SK-N-MC (cell line): ENCODE measurements at regions not wholly inside any gene's neighbourhood (a gene's known extent, or its start where the extent isn't known, plus 50 kb on each side); places are given as distances from the start of the nearest gene placed in this dataset.
A peak's percentile ranks its signal among the peaks of the same experiment; 100 is the strongest.

ENCODE experiments used
- DNase-seq: peaks from one replicate; pipeline ENCODE4 v3.0.0-alpha.2; 2011; ENCODE audit warnings: low read depth, low spot score
- H3K27ac ChIP-seq: fragments of 200-600 bp; sonication (generic); 2 replicates; pipeline ENCODE4 v1.5.1; 2016; ENCODE audit warnings: mixed run types
- H3K36me3 ChIP-seq: fragments of 200-600 bp; sonication (generic); 2 replicates; pipeline ENCODE4 v1.6.1; 2017; ENCODE audit warnings: antibody characterized with exemption, low read length, mixed read lengths; ENCODE audit not compliant: insufficient read depth
- H3K4me3 ChIP-seq: fragments of 200-600 bp; sonication (generic); 2 replicates; pipeline ENCODE4 v1.5.1; 2016
- H3K9ac ChIP-seq: fragments of 200-600 bp; sonication (generic); 2 replicates; pipeline ENCODE4 v1.8.0; 2017; ENCODE audit warnings: mixed run types, mixed read lengths; ENCODE audit not compliant: insufficient read length
- H3K9me3 ChIP-seq: fragments of 200-600 bp; sonication (generic); 2 replicates; pipeline ENCODE4 v1.6.1; 2017; ENCODE audit warnings: low read depth, mild to moderate bottlenecking, antibody characterized with exemption, low read length, moderate library complexity, mixed read lengths
- EZH2 ChIP-seq: fragments of 200-600 bp; sonication (generic); IDR thresholded peaks from one replicate; pipeline ENCODE4 v1.6.1; 2017; ENCODE audit warnings: antibody characterized with exemption
- FOXP2 ChIP-seq: optimal IDR thresholded peaks from 2 replicates; pipeline ENCODE3; 2011; ENCODE audit warnings: mild to moderate bottlenecking, moderate library complexity; ENCODE audit not compliant: insufficient read depth; ENCODE audit errors: extremely low read length, control extremely low read depth
- POLR2AphosphoS5 ChIP-seq: IDR thresholded peaks from 2 replicates; pipeline ENCODE4 v1.6.1; 2012; ENCODE audit warnings: mild to moderate bottlenecking, low read depth, low read length, borderline replicate concordance

DNA sequence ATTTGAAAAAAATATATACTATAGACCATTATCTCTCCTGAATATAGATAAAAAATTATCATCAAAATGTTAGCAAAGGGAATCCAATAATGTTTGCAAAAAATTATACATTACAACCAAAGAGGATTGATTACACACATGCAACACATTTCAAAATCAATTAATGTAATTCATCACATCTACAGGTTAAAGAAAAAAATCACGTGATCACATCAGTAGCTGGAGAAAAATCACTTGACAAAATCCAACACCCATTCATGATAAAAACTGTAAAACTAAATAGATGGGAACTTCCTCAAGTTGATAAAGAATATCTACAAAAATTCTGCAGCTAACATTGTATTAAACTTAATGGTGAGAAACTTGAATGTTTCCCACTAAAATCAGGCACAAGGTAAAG lies 1047.5 kb upstream of the CNTNAP5 start:
- Histone ChIP-seq H3K9ac (no peak overlapping the region), H3K9me3 (no peaks in the 10 kb centered on the region), H3K4me3 (no peak overlapping the region), H3K27ac (no peak overlapping the region), H3K36me3 (no peaks in the 10 kb centered on the region)
- no peak for DNase-seq
- TF ChIP-seq FOXP2, result no peak
- TF ChIP-seq EZH2, result no peak
- no peak for TF ChIP-seq POLR2AphosphoS5

DNA sequence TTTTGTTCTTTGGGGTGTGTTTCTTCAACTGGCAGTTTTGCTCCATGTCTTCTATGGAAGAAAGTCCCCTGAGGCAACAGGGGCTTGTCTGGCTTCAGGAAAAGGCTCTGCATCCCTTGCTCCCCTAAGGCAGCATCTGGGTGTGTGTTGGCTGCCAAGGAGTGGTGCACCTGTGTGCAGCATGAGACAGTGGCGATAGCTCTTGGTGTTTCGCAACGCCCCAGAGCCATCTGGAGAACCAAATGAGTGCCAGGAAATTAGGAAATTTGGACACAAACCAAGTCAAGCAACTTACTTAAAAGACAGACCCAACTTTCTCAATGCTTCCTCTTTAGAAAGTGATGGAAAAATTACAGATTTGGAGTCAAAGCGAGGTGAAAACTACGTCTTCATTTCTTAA lies 1044.4 kb upstream of the CNTNAP5 start:
- no peaks in the 10 kb centered on the region for H3K36me3 ChIP-seq
- H3K9ac ChIP-seq, result no peak overlapping the region
- no peak overlapping the region for H3K27ac ChIP-seq
- no peak overlapping the region for H3K4me3 ChIP-seq
- H3K9me3 ChIP-seq, result no peaks in the 10 kb centered on the region
- TF ChIP-seq POLR2AphosphoS5, result no peak
- no peak for TF ChIP-seq EZH2
- peak; percentile 17 for TF ChIP-seq FOXP2
- DNase-seq, result no peak

DNA sequence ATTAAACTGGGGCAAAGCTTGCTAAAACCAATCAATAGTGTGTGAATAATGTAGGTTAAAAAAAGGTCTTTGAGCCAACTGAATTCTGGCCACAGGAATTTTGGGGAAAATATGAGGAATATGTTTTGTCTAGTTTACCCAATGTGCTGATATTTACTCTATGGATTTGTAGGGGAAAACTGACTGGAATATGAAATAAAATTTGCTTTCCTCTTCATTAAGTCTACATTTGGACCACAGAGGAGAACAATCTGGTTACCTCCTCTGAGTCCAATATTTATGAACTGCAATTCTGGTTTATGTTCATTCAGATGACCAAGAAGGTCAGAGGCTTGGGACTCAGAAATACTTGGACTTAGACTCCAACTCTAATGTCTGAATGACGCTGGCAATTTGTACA lies 1042.2 kb upstream of the CNTNAP5 start:
- Histone ChIP-seq H3K27ac (no peak overlapping the region), H3K9me3 (no peaks in the 10 kb centered on the region), H3K4me3 (no peak overlapping the region), H3K36me3 (no peaks in the 10 kb centered on the region), H3K9ac (no peak overlapping the region)
- DNase-seq, result no peak
- TF ChIP-seq EZH2, result no peak

DNA sequence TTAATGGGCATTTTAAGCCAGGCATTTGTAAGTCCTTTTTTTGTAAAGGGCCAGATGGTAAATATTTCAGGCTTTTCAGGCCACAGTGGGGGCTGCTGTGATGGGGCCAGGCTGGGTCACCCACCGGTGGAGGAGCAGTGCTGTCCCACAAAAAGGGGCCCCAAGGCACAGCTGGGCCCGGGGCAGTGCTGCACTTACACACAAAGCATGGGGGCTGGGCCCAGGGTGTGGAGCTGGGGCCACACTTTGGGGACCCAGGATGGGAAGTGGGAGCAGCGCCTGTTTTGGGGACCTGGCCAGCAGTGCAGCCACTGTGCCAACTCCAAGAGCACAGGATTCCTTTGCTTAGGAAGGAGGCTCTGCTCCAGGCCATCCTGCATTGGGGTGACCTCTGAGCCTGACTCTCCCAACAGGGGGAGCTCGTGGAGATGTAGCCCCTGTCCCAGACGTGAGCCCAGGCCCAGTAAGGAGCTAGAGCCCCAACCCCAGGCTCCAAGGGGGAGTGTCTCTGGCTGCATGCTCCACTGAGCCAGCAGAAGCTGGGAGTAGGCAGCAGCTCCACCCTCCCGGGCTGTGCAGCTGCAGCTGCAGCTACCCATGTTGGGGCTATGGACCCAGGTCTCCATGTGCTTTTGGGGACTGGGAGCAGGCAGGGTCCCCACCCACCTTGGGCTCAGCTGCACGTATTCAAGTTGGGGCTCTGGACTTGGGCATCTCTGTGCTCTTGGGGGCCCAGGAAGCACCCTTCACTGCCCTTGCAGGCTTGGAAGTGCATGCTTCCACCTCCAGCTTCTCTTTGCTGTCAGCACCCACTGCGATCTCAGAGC lies 1036.5 kb upstream of the CNTNAP5 start:
- H3K9ac ChIP-seq, result no peak overlapping the region
- no peaks in the 10 kb centered on the region for H3K36me3 ChIP-seq
- H3K27ac ChIP-seq, result no peak overlapping the region
- no peak for DNase-seq
- H3K4me3 ChIP-seq, result no peak overlapping the region
- no peaks in the 10 kb centered on the region for H3K9me3 ChIP-seq
- TF ChIP-seq POLR2AphosphoS5 (no peak), FOXP2 (no peak), EZH2 (no peak)

DNA sequence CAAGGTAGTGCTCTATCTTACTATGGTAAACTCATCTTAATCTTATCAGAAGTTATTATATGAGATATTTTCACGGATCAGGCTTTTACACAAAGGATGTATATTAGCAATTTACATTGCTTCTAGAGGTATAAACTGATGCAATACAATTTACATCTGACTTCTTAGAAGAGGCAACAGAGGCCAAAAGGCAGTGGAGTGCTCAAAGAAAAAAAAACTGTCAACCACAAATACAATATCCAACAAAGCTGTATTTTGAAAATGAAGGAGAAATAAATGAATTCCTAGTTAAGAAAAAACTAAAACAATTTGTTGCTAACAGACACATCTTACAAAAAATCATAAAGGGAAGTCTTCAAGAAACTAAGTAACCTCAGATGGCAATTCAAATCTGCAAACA lies 1031.5 kb upstream of the CNTNAP5 start:
- no peak overlapping the region for H3K4me3 ChIP-seq
- TF ChIP-seq FOXP2 (no peak), EZH2 (no peak), POLR2AphosphoS5 (no peak)
- no peak for DNase-seq
- no peaks in the 10 kb centered on the region for H3K9me3 ChIP-seq
- no peaks in the 10 kb centered on the region for H3K36me3 ChIP-seq
- H3K9ac ChIP-seq, result no peak overlapping the region
- no peak overlapping the region for H3K27ac ChIP-seq

DNA sequence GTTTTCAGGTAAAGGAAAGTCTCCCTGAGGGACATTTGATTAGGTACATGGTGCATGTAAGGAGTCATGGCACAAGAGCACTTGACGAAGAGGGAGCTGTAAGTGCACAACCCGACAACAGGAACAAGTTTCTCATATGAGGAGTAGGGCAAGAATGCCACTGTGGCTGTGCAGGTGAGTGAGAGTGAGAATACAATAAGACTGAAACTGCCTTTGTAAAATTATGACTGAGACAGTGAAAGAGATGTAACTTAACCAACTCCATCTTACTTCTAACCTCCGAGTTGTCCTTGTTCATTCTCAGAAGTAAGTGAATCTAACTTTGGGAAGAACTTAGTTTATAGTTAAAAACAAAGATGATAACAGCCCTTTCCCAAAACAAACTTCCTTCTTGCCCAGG lies 1025.8 kb upstream of the CNTNAP5 start:
- no peaks in the 10 kb centered on the region for H3K9me3 ChIP-seq
- no peak overlapping the region for H3K4me3 ChIP-seq
- no peaks in the 10 kb centered on the region for H3K36me3 ChIP-seq
- no peak for TF ChIP-seq EZH2
- no peak for TF ChIP-seq POLR2AphosphoS5
- no peak for TF ChIP-seq FOXP2
- no peak overlapping the region for H3K9ac ChIP-seq
- DNase-seq, result no peak
- H3K27ac ChIP-seq, result no peak overlapping the region

DNA sequence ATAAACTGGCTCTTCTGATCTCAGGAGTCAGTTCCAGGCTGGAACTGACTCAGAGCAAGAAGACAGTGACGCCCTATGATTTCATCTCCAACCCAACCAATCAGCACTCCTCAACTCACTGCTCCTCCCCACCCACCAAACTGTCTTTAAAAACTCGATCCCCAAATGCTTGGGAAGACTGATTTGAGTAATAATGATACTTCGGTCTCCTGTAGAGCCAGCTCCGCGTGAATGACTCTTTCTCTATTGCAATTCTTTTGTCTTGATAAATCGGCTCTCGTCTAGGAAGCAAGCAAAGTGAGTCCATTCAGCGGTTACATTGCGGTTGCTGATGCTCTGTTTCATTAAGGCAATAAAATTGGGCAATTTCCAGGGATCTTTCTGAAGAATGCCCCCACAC lies 1025.3 kb upstream of the CNTNAP5 start:
- H3K9me3 ChIP-seq, result no peaks in the 10 kb centered on the region
- no peak overlapping the region for H3K4me3 ChIP-seq
- DNase-seq, result no peak
- no peak overlapping the region for H3K9ac ChIP-seq
- TF ChIP-seq FOXP2, result no peak
- H3K27ac ChIP-seq, result no peak overlapping the region
- H3K36me3 ChIP-seq, result no peaks in the 10 kb centered on the region

DNA sequence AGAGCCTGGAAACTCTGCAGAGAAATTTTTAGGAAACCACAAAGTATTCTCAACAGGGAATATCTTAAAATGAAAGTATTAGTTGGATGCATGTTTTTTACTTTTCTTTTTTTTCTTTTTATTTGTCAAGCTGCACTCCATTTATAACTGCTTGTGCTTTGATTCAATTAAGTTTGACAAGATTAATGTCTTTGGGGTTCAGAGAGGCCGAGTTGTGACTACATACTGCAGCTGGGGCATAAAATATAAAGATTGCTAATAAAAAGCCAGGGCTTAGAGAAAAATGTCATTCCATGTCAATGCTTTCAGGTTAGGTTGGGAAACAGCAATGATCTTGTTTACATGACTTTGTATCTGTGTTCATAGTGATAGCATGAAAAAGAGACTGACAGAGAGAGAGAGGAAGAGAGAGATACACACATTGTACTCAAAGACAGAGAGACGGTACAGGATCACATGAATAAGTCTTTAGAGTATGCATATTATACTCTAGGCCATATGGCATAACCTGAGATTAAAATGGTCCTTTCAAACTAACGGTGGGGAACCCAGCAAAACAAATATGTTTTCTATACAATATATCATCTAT lies 1022.3 kb upstream of the CNTNAP5 start:
- Histone ChIP-seq H3K9ac (no peak overlapping the region), H3K36me3 (no peaks in the 10 kb centered on the region), H3K4me3 (no peak overlapping the region), H3K9me3 (no peaks in the 10 kb centered on the region), H3K27ac (no peak overlapping the region)
- no peak for TF ChIP-seq EZH2
- TF ChIP-seq POLR2AphosphoS5, result no peak
- TF ChIP-seq FOXP2, result no peak
- DNase-seq, result no peak

DNA sequence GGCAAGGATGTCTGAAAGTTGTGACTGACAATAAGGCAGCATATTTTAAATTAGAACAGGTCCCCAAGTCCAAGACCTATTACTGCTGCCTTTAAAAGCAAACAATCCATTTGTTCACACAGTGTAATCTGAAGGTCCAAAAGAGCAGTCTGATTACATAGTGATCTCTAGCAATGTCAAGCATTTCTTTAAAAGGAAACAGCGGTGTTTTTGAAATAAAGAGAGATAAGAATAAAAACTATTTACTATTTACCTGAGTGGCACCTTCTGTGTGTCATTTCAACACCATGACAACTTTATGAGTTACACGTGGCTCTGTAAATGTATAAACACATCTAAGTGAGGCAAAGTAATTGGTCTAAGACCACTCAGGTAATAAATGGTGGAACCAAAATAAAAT lies 1009.9 kb upstream of the CNTNAP5 start:
- no peaks in the 10 kb centered on the region for H3K36me3 ChIP-seq
- no peaks in the 10 kb centered on the region for H3K9me3 ChIP-seq
- H3K27ac ChIP-seq, result no peak overlapping the region
- no peak overlapping the region for H3K9ac ChIP-seq
- no peak overlapping the region for H3K4me3 ChIP-seq
- DNase-seq, result no peak
- TF ChIP-seq FOXP2 (no peak), POLR2AphosphoS5 (no peak)
